HG03139 (cell line): ENCODE measurements at regions not wholly inside any gene's neighbourhood (a gene's known extent, or its start where the extent isn't known, plus 50 kb on each side); places are given as distances from the start of the nearest gene placed in this dataset.
A peak's percentile ranks its signal among the peaks of the same experiment; 100 is the strongest.

ENCODE experiments used
- ATAC-seq: cut with Tn5 transposase; IDR thresholded peaks from one replicate; pipeline ENCODE4 v1.9.1; 2021; ENCODE audit not compliant: unreplicated experiment

DNA sequence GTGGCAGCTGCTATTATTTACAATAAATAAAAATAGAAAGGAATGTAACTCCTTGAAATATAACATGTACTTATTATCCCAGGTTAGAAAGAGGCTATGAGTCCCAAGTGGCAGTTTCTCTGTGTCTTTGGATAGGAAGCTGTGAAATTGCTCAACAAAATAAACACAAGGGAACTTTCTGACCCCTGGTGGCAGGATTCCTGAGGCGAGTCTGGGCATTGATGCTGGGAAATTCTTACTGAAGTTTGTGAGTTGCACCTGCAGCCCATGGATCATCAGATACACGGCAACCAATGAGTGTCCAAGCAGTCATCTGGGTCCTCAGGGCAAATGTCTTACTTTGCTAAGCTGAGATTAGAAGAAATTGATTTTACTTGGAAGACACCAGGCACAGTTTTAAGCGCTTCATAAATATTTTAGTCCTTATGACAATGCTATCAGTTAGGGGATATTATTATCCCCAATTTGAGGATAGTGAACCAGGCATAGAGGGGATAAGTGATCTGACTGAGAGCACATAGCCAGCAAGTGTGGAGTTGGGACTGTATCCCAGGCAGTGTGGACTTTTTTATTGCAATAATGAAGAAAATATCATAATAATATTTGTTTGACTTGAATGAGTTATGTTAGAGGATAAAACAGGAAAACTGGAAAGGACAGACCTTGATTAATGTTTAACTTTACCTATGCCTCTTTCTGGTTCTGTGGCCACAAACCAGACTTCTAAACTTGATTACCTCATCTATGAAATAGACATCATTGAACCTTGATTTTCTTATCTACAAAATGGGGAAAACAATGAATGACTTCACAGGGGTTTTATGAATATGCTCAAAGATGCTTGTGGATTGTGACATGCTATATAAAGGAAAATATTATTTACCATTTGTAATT, 265.5 kb upstream of the ADAMTSL1 start:
- no peak for ATAC-seq

GRCh38 chr9:18215626-18216025, 258.3 kb upstream of the ADAMTSL1 start:
- no peak for ATAC-seq

DNA sequence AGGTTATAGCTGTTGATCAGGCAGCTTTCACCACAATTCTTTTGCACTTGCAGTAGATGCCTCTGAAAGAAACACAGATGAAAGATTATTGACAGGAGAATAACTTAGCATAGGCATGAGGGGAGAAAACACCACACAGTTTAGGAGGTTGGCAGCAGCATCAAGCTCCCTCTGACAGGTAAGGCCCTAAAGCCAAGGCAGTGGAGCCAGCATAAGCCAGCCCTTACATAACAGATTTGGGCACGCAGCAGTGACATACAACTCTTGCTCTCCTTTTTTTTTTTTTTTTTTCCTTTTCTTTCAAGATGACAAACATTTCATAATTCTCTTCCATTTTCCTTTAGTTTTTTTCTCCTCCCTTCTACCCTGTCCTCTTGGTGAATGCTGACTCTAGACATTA, 257.6 kb upstream of the ADAMTSL1 start:
- ATAC-seq = no peak

DNA sequence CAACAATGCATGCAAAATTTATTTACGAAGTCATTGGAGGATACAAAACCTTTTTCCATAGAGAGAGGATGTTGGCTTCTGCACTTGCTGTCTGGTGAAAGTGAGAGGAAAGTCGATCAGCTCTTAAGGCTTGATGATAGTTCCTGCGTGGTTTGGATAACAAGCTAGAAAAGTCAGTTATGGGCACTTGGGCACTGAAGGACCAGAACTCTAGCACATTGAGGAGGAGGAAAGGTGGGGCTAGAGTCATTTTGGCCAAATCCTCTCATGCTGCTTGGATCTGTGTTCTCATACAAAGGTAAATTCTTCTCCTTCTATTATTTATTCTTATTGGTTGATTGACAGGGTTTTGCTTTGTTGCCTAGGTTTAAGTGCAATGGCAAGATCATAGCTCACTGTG, 245.9 kb upstream of the ADAMTSL1 start:
- no peak for ATAC-seq

GRCh38 chr9:18229992-18230676, 243.8 kb upstream of the ADAMTSL1 start:
- no peak for ATAC-seq

DNA sequence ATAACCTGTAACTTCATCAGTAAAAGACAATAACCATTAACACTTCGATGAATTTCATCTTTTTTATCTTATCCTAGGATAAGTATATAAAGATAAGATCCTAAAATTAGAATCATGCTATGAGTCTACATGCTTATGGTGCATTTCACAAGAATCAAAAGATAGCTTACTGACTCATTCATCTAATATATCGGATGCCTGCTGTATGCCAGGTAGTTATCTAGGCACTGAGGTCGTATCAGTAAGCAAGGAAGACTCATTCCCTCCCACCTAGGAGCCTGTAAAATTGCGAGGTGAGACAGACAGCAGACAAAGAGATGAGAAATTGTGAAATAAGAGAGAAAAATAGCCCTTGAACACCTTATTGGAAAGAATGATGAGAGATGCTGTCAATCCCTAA, 240.6 kb upstream of the ADAMTSL1 start:
- ATAC-seq = no peak

GRCh38 chr9:18233776-18234445, 240.0 kb upstream of the ADAMTSL1 start:
- ATAC-seq = no peak

- no peak for ATAC-seq
Observed at GRCh38 chr9:18235181-18235908, 238.6 kb upstream of the ADAMTSL1 start.

DNA sequence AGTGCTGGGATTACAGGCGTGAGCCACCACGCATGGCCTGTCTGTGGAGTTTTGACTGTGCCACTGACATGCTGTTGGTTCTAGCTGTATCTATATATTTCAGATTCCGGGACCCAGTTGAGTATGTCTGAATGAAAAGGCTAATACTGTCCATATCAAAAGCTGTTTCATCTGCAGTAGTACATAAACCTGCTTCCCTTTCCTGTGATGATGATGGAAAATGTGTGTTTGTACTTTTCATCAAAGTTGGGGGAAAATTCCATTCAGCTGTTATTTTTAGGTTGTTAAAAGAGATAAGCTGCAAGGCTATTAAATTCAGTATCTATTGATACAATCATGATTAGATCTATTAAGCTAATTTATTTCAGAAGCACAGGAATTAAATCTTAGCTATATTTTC, 237.6 kb upstream of the ADAMTSL1 start:
- ATAC-seq = no peak

GRCh38 chr9:18237776-18238175, 236.2 kb upstream of the ADAMTSL1 start:
- no peak for ATAC-seq

GRCh38 chr9:18238254-18238653, 235.7 kb upstream of the ADAMTSL1 start:
- no peak for ATAC-seq

GRCh38 chr9:18238752-18239447, 235.1 kb upstream of the ADAMTSL1 start:
- no peak for ATAC-seq

DNA sequence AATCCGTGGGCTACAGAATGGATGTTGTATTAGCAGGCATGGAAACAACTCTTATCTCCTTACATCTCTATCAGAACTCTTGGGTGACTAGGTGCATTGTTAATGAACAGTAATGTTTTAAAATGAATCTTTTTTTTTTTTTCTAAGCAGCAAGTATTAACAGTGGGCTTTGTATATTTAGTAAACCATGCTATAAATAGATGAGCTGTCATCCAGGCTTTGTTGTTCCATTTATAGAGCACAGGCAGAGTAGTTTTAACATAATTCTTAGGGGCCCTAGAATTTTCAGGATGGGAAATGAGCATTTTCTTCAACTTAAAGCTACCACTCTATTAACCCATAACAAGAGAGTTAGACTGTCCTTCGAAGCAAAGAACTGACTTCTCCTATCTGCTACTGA, 233.7 kb upstream of the ADAMTSL1 start:
- no peak for ATAC-seq

DNA sequence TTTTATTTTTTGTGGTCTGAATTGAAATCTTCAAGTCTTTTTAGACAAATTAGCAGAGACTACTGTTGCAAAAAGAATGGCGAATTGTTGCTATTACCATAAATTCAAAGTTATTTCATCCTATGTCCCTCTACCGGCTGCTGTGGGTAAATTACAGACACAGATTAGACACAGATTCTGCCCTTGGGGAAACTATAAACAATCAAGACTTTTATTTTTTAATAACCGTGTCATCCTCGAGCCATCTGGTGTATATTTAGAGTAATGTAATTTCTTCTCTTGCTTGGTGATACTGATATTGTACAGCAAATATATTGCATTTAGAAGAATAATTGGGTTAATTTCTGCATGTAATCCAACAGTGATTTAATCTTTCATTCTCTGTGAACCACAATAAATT, 228.0 kb upstream of the ADAMTSL1 start:
- ATAC-seq = no peak

DNA sequence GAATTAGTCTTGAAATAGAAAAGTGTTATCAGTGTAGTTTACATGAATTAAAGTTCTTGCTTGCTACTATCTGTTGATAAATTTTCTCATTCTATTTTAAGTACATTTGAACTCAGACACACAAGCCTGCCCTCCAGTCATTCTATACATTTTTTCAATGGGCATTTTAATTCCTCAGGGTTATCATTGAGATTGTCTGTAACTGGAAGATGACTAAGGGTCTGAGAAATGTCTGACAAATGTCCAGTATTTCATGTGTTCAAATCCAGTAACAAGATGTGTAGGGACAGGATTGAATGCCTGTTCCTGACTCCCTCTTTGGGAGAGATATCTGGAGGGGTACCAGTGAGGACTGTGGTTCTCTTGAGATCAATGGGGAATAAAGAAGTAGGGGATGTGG, 223.9 kb upstream of the ADAMTSL1 start:
- ATAC-seq = no peak

GRCh38 chr9:18253950-18254349, 220.0 kb upstream of the ADAMTSL1 start:
- no peak for ATAC-seq

- peak; percentile 90 for ATAC-seq
Observed at GRCh38 chr9:18255158-18255629, 218.8 kb upstream of the ADAMTSL1 start.

- ATAC-seq = no peak
Observed at GRCh38 chr9:18255747-18256146, 218.2 kb upstream of the ADAMTSL1 start.

DNA sequence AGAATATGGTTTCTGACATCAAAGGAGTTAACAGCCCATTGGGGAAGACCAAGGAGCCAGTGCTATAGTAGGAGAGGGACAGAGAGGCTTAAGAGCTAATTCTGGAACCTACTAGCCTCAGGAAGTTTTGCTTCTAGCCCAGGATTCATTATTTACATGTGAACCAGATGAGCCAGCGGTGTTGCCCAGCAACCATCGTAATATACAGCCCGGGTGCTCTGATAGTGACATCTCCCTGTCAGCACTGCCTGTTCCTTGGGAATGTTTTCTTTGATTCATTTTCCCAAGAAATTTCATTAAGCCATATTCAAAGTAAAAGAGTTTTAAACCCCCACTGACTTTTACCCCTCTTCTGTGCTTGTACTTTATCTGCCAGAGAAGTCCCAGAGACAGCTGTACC, 217.4 kb upstream of the ADAMTSL1 start:
- no peak for ATAC-seq

GRCh38 chr9:18260521-18260920, 213.4 kb upstream of the ADAMTSL1 start:
- ATAC-seq = no peak
